Gastrocnemius medialis (tissue), 4 donors: ENCODE measurements at regions not wholly inside any gene's neighbourhood (a gene's known extent, or its start where the extent isn't known, plus 50 kb on each side); places are given as distances from the start of the nearest gene placed in this dataset.

Experiments used
- POLR2A ChIP-seq, 2 donors: fragments of 450-650 bp; IDR thresholded peaks; one replicate each; pipeline ENCODE4 v1.6.1; 2017; ENCODE audit warnings: antibody characterized with exemption in 2 of 2, mild to moderate bottlenecking in 2 of 2, moderate library complexity in 2 of 2
- TF ChIP-seq, protein P1 (sequence below), 5 experiments: fragments of 450-650 bp in 3 of 5; fragments of 200-600 bp in 2 of 5; sonication (generic) in 2 of 5; IDR thresholded peaks in 4 of 5; conservative IDR thresholded peaks in 1 of 5; 1 replicate in 4 of 5; 2 replicates in 1 of 5; pipeline ENCODE4 v1.5.1; 2016 to 2019; ENCODE audit warnings: antibody characterized with exemption in 5 of 5, mild to moderate bottlenecking in 3 of 5, moderate library complexity in 3 of 5

DNA sequence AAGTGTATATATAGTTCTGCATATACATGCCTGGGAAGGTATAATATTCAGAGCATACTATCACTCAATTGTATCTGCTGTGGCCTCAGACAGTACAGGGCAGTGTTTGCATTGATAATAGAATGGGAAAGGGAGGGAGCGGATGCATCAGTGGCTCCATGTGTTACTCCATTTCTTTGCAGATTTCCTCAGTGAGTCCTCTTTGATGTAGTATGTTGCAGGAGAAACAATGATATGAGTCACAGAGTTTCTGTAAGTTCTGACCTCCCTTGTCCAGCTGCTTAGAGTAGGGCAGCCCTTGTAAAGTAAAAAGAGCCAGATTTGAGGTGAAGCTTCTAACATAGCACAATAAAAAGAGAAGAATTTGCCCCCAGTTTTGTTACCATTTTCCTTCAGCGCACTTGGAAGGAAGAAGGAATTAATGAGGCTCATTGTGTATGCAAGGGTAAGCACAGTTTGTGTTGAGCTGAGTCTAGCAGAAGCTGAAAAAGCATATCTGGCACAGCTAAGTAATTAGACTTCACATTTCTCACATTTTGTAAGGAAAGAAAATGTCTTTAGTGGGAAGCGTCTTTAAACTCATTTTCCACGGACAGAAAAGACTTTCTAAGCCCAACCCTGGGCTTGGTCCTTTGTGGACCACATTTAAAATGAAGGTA, 555.8 kb upstream of the IL12A start:
- TF ChIP-seq, protein P1, sequence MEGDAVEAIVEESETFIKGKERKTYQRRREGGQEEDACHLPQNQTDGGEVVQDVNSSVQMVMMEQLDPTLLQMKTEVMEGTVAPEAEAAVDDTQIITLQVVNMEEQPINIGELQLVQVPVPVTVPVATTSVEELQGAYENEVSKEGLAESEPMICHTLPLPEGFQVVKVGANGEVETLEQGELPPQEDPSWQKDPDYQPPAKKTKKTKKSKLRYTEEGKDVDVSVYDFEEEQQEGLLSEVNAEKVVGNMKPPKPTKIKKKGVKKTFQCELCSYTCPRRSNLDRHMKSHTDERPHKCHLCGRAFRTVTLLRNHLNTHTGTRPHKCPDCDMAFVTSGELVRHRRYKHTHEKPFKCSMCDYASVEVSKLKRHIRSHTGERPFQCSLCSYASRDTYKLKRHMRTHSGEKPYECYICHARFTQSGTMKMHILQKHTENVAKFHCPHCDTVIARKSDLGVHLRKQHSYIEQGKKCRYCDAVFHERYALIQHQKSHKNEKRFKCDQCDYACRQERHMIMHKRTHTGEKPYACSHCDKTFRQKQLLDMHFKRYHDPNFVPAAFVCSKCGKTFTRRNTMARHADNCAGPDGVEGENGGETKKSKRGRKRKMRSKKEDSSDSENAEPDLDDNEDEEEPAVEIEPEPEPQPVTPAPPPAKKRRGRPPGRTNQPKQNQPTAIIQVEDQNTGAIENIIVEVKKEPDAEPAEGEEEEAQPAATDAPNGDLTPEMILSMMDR (IDR thresholded peaks at IDR 0.05 in 4 of 5, conservative IDR thresholded peaks at IDR 0.05 in 1 of 5), result no peak
- TF ChIP-seq POLR2A (IDR thresholded peaks at IDR 0.05), result no peak
